GM08714 (cell line): ENCODE measurements at regions not wholly inside any gene's neighbourhood (a gene's known extent, or its start where the extent isn't known, plus 50 kb on each side); places are given as distances from the start of the nearest gene placed in this dataset.

Experiments used
- H3K4me3 ChIP-seq: fragments of 200-500 bp; sonication (Bioruptor generic); 2 replicates; pipeline ENCODE4 v1.5.1; 2014; ENCODE audit warnings: mild to moderate bottlenecking, low read length, inconsistent platforms
- ZNF274 ChIP-seq: IDR thresholded peaks from 2 replicates; pipeline ENCODE4 v1.6.1; 2012; ENCODE audit warnings: mild to moderate bottlenecking, low read depth, low read length

- H3K4me3 ChIP-seq, result no peak overlapping the region
- no peak for TF ChIP-seq ZNF274
These were observed 108.5 kb upstream of the XYLT1 start for GRCh38 chr16:17578981-17579874.

GRCh38 chr16:17574256-17574655 lies 103.5 kb upstream of the XYLT1 start:
- no peak overlapping the region for H3K4me3 ChIP-seq
- no peak for TF ChIP-seq ZNF274

GRCh38 chr16:17572145-17572544 lies 101.4 kb upstream of the XYLT1 start:
- TF ChIP-seq ZNF274, result no peak
- H3K4me3 ChIP-seq, result no peak overlapping the region

GRCh38 chr16:17571499-17572093 lies 100.8 kb upstream of the XYLT1 start:
- H3K4me3 ChIP-seq, result no peak overlapping the region
- TF ChIP-seq ZNF274, result no peak

- TF ChIP-seq ZNF274, result no peak
- no peak overlapping the region for H3K4me3 ChIP-seq
These were observed 97.5 kb upstream of the XYLT1 start for GRCh38 chr16:17568239-17568638.

GRCh38 chr16:17567455-17567854 lies 96.7 kb upstream of the XYLT1 start:
- H3K4me3 ChIP-seq, result no peak overlapping the region
- no peak for TF ChIP-seq ZNF274

- no peak overlapping the region for H3K4me3 ChIP-seq
- TF ChIP-seq ZNF274, result no peak
These were observed 96.1 kb upstream of the XYLT1 start for GRCh38 chr16:17566656-17567450.

- no peak overlapping the region for H3K4me3 ChIP-seq
- no peak for TF ChIP-seq ZNF274
These were observed 95.3 kb upstream of the XYLT1 start for GRCh38 chr16:17566075-17566474.

- no peak for TF ChIP-seq ZNF274
- H3K4me3 ChIP-seq, result no peak overlapping the region
These were observed 94.8 kb upstream of the XYLT1 start for GRCh38 chr16:17565605-17566004.

- no peak overlapping the region for H3K4me3 ChIP-seq
- TF ChIP-seq ZNF274, result no peak
These were observed 94.1 kb upstream of the XYLT1 start for GRCh38 chr16:17564856-17565255.

- TF ChIP-seq ZNF274, result no peak
- no peak overlapping the region for H3K4me3 ChIP-seq
These were observed 92.7 kb upstream of the XYLT1 start for GRCh38 chr16:17563323-17564091.

GRCh38 chr16:17561056-17561455 lies 90.3 kb upstream of the XYLT1 start:
- no peak overlapping the region for H3K4me3 ChIP-seq
- TF ChIP-seq ZNF274, result no peak

GRCh38 chr16:17560548-17560947 lies 89.8 kb upstream of the XYLT1 start:
- no peak overlapping the region for H3K4me3 ChIP-seq
- no peak for TF ChIP-seq ZNF274

GRCh38 chr16:17559394-17559793 lies 88.6 kb upstream of the XYLT1 start:
- TF ChIP-seq ZNF274, result no peak
- H3K4me3 ChIP-seq, result no peak overlapping the region
